ENCODE measurements at regions not wholly inside any gene's neighbourhood (a gene's known extent, or its start where the extent isn't known, plus 50 kb on each side); places are given as distances from the start of the nearest gene placed in this dataset.

- H3K36me3 ChIP-seq (ENCODE audit: insufficient read depth, low read length), result no peaks in the 10 kb centered on the region
- no peak overlapping the region for H3K4me3 ChIP-seq (ENCODE audit: low read depth in 1 of 2, low read length in 2 of 2)
- H3K9me3 ChIP-seq (ENCODE audit: low read length), result no peaks in the 10 kb centered on the region
- H3K9ac ChIP-seq (ENCODE audit: low read length), result no peak overlapping the region
- H3K4me1 ChIP-seq (ENCODE audit: insufficient read depth, low read length), result no peaks in the 10 kb centered on the region
- H3K27me3 ChIP-seq (ENCODE audit: control insufficient read depth in 1 of 2, insufficient read depth in 2 of 2, low read length in 2 of 2), result no peaks in the 10 kb centered on the region
- no peak overlapping the region for H3K27ac ChIP-seq (ENCODE audit: low read depth, low read length)
These were observed 170.6 kb upstream of the NCK2 start for GRCh38 chr2:105573910-105574655.

- Histone ChIP-seq H3K9me3 (ENCODE audit: low read length) (no peaks in the 10 kb centered on the region), H3K27me3 (ENCODE audit: control insufficient read depth in 1 of 2, insufficient read depth in 2 of 2, low read length in 2 of 2) (no peaks in the 10 kb centered on the region), H3K36me3 (ENCODE audit: insufficient read depth, low read length) (no peaks in the 10 kb centered on the region), H3K27ac (ENCODE audit: low read depth, low read length) (no peak overlapping the region), H3K4me1 (ENCODE audit: insufficient read depth, low read length) (no peaks in the 10 kb centered on the region), H3K9ac (ENCODE audit: low read length) (no peak overlapping the region), H3K4me3 (ENCODE audit: low read depth in 1 of 2, low read length in 2 of 2) (no peak overlapping the region)
These were observed 171.2 kb upstream of the NCK2 start for GRCh38 chr2:105573490-105573889.

- Histone ChIP-seq H3K4me3 (ENCODE audit: low read depth in 1 of 2, low read length in 2 of 2) (no peak overlapping the region), H3K9ac (ENCODE audit: low read length) (no peak overlapping the region), H3K36me3 (ENCODE audit: insufficient read depth, low read length) (no peaks in the 10 kb centered on the region), H3K27me3 (ENCODE audit: control insufficient read depth in 1 of 2, insufficient read depth in 2 of 2, low read length in 2 of 2) (no peaks in the 10 kb centered on the region), H3K27ac (ENCODE audit: low read depth, low read length) (no peak overlapping the region), H3K9me3 (ENCODE audit: low read length) (no peaks in the 10 kb centered on the region), H3K4me1 (ENCODE audit: insufficient read depth, low read length) (no peaks in the 10 kb centered on the region)
These were observed 172.7 kb upstream of the FHL2 start for GRCh38 chr2:105571445-105571987.

DNA sequence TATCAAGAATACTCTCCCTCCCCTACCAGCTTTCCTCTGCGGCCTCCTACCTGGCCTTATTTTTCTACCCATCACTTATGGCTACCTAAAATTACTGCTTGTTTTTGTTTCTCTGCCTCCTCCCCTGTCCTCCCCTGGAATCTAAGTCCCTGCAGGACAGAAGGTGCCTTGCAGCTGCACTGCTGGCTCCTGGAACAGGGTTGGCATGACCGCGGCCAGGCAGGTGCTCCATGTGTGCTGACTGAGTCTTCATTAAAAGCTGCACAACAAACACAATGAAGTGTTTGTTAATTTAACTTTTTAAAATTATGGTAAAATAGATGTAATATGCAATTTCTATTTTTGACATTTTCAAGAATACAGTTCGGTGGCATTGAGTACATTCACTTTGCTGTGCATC lies 171.9 kb upstream of the FHL2 start:
- H3K4me1 ChIP-seq (ENCODE audit: insufficient read depth, low read length), result no peaks in the 10 kb centered on the region
- no peaks in the 10 kb centered on the region for H3K27me3 ChIP-seq (ENCODE audit: control insufficient read depth in 1 of 2, insufficient read depth in 2 of 2, low read length in 2 of 2)
- no peaks in the 10 kb centered on the region for H3K36me3 ChIP-seq (ENCODE audit: insufficient read depth, low read length)
- H3K27ac ChIP-seq (ENCODE audit: low read depth, low read length), result no peak overlapping the region
- no peaks in the 10 kb centered on the region for H3K9me3 ChIP-seq (ENCODE audit: low read length)
- no peak overlapping the region for H3K9ac ChIP-seq (ENCODE audit: low read length)
- H3K4me3 ChIP-seq (ENCODE audit: low read depth in 1 of 2, low read length in 2 of 2), result no peak overlapping the region

DNA sequence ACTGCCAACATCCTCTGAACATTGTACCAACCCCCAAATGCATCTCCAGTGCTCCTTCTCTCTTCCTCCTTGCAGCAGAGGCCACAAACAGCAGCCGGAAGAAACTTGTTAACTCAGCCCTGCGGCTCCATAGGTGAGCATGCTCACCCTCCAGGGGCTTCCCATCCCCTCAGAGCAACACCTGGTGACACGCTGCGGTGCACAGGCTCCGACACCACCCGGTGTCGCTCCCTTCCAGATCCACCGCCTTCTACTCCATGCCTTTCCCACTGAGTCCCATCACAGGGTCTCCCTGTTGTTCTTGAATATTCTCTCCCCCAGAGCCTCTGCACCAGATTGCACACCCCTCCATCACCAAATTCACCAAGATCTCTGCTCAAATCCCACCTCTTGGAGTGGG lies 171.5 kb upstream of the FHL2 start:
- no peak overlapping the region for H3K4me3 ChIP-seq (ENCODE audit: low read depth in 1 of 2, low read length in 2 of 2)
- H3K27ac ChIP-seq (ENCODE audit: low read depth, low read length), result no peak overlapping the region
- H3K27me3 ChIP-seq (ENCODE audit: control insufficient read depth in 1 of 2, insufficient read depth in 2 of 2, low read length in 2 of 2), result no peaks in the 10 kb centered on the region
- H3K9ac ChIP-seq (ENCODE audit: low read length), result no peak overlapping the region
- no peaks in the 10 kb centered on the region for H3K4me1 ChIP-seq (ENCODE audit: insufficient read depth, low read length)
- no peaks in the 10 kb centered on the region for H3K9me3 ChIP-seq (ENCODE audit: low read length)
- no peaks in the 10 kb centered on the region for H3K36me3 ChIP-seq (ENCODE audit: insufficient read depth, low read length)

DNA sequence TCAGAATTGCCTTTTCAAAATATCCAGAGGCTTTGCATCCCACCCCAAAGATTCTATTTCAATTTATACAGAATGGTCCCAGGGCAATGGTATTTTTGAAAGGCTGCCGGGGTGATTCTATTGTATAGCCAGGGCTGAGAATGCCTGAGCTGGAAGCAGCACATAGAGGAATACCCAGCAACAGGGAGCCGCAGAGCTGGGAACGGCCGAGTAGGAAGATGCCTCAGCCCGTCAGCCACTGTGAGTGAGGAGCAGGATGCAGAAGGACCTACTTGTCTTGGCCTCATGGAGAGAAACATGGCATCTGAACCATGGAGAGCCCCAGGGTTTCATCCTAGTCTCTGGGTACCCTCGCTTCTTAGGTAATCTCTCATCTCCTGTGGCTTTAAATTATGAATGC lies 170.8 kb upstream of the FHL2 start:
- H3K4me1 ChIP-seq (ENCODE audit: insufficient read depth, low read length), result no peaks in the 10 kb centered on the region
- H3K9ac ChIP-seq (ENCODE audit: low read length), result no peak overlapping the region
- H3K27ac ChIP-seq (ENCODE audit: low read depth, low read length), result no peak overlapping the region
- no peak overlapping the region for H3K4me3 ChIP-seq (ENCODE audit: low read depth in 1 of 2, low read length in 2 of 2)
- H3K36me3 ChIP-seq (ENCODE audit: insufficient read depth, low read length), result no peaks in the 10 kb centered on the region
- no peaks in the 10 kb centered on the region for H3K9me3 ChIP-seq (ENCODE audit: low read length)
- H3K27me3 ChIP-seq (ENCODE audit: control insufficient read depth in 1 of 2, insufficient read depth in 2 of 2, low read length in 2 of 2), result no peaks in the 10 kb centered on the region

DNA sequence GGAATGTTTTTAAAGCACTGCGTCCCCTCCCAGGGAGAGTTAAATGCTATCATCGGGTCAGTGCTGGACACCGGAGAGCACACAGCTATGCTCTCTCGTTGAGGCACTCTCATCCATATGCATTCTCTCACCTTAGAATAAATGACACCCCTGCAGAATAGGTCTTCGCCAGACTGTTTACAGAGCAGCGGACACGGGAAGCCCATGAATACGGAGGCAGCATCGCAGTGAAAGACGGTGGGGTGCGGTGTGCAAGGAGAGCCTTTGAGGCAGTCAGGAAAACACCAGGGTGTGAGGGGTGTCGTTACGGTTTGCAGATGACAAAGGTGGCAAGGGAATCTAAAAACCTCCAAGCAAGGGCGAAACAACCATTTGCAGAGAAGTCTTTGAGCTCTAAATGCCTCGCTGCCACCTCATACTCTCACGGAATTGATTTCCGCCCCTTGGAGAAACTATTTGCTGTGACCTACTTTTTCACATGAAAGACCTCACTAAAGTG lies 169.2 kb upstream of the FHL2 start:
- Histone ChIP-seq H3K27ac (ENCODE audit: low read depth, low read length) (no peak overlapping the region), H3K9ac (ENCODE audit: low read length) (no peak overlapping the region), H3K9me3 (ENCODE audit: low read length) (no peaks in the 10 kb centered on the region), H3K4me1 (ENCODE audit: insufficient read depth, low read length) (no peaks in the 10 kb centered on the region), H3K36me3 (ENCODE audit: insufficient read depth, low read length) (no peaks in the 10 kb centered on the region), H3K4me3 (ENCODE audit: low read depth in 1 of 2, low read length in 2 of 2) (no peak overlapping the region), H3K27me3 (ENCODE audit: control insufficient read depth in 1 of 2, insufficient read depth in 2 of 2, low read length in 2 of 2) (no peaks in the 10 kb centered on the region)

DNA sequence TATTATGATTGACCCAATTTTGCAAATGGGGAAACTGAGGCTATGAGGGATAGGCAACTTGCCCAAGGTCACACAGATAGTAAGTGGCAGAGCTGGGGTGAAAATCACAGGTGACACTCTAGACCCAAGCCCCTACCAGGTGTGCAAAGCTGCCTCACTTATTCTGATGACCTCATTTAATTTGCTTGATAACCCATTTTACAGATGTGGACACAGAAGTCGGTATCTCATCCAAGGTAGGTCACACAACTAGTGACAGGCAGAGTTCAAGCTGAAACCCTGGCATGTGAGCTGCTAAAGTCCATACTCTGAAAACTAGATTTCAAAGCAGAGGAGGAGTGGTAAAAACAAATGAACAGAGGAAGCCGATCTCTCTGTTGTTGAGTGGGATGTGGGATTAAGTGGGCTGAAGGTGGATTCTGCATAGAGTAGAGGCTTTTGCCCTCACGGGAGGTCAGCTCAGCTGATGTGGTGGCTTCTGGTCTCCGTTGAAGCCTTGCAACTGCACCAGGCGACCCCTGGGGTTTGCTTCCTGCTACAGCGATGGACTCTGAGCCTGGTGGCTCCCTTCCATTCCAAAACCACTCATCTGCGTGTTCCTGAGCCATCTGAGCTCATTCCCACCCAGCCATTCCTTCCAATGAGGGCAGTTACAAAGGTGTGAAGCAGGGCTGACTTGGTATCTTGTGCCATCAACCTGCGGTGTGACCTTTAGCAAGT lies 164.3 kb upstream of the FHL2 start:
- no peaks in the 10 kb centered on the region for H3K36me3 ChIP-seq (ENCODE audit: insufficient read depth, low read length)
- no peaks in the 10 kb centered on the region for H3K9me3 ChIP-seq (ENCODE audit: low read length)
- H3K27me3 ChIP-seq (ENCODE audit: control insufficient read depth in 1 of 2, insufficient read depth in 2 of 2, low read length in 2 of 2), result no peaks in the 10 kb centered on the region
- no peak overlapping the region for H3K4me3 ChIP-seq (ENCODE audit: low read depth in 1 of 2, low read length in 2 of 2)
- H3K27ac ChIP-seq (ENCODE audit: low read depth, low read length), result no peak overlapping the region
- no peaks in the 10 kb centered on the region for H3K4me1 ChIP-seq (ENCODE audit: insufficient read depth, low read length)
- H3K9ac ChIP-seq (ENCODE audit: low read length), result no peak overlapping the region

GRCh38 chr2:105561401-105561800 lies 162.6 kb upstream of the FHL2 start:
- Histone ChIP-seq H3K9ac (ENCODE audit: low read length) (no peak overlapping the region), H3K36me3 (ENCODE audit: insufficient read depth, low read length) (no peaks in the 10 kb centered on the region), H3K27me3 (ENCODE audit: control insufficient read depth in 1 of 2, insufficient read depth in 2 of 2, low read length in 2 of 2) (no peaks in the 10 kb centered on the region), H3K4me3 (ENCODE audit: low read depth in 1 of 2, low read length in 2 of 2) (no peak overlapping the region), H3K4me1 (ENCODE audit: insufficient read depth, low read length) (no peaks in the 10 kb centered on the region), H3K9me3 (ENCODE audit: low read length) (no peaks in the 10 kb centered on the region), H3K27ac (ENCODE audit: low read depth, low read length) (no peak overlapping the region)

- no peak overlapping the region for H3K27ac ChIP-seq (ENCODE audit: low read depth, low read length)
- H3K9ac ChIP-seq (ENCODE audit: low read length), result no peak overlapping the region
- no peak overlapping the region for H3K4me3 ChIP-seq (ENCODE audit: low read depth in 1 of 2, low read length in 2 of 2)
- no peaks in the 10 kb centered on the region for H3K9me3 ChIP-seq (ENCODE audit: low read length)
- no peaks in the 10 kb centered on the region for H3K27me3 ChIP-seq (ENCODE audit: control insufficient read depth in 1 of 2, insufficient read depth in 2 of 2, low read length in 2 of 2)
- no peaks in the 10 kb centered on the region for H3K4me1 ChIP-seq (ENCODE audit: insufficient read depth, low read length)
- H3K36me3 ChIP-seq (ENCODE audit: insufficient read depth, low read length), result no peaks in the 10 kb centered on the region
These were observed 161.3 kb upstream of the FHL2 start for GRCh38 chr2:105560157-105560556.

GRCh38 chr2:105557021-105557920 lies 158.4 kb upstream of the FHL2 start:
- Histone ChIP-seq H3K27ac (ENCODE audit: low read depth, low read length) (no peak overlapping the region), H3K9me3 (ENCODE audit: low read length) (no peaks in the 10 kb centered on the region), H3K27me3 (ENCODE audit: control insufficient read depth in 1 of 2, insufficient read depth in 2 of 2, low read length in 2 of 2) (no peaks in the 10 kb centered on the region)

More at GRCh38 chr2:105557021-105557920, 158.4 kb upstream of the FHL2 start:
- H3K4me3 ChIP-seq (ENCODE audit: low read depth in 1 of 2, low read length in 2 of 2), result no peak overlapping the region
- no peaks in the 10 kb centered on the region for H3K36me3 ChIP-seq (ENCODE audit: insufficient read depth, low read length)
- no peak overlapping the region for H3K9ac ChIP-seq (ENCODE audit: low read length)
- H3K4me1 ChIP-seq (ENCODE audit: insufficient read depth, low read length), result no peaks in the 10 kb centered on the region

Measured in muscle layer of colon (tissue), 2 donors.